ENCODE measurements at regions not wholly inside any gene's neighbourhood (a gene's known extent, or its start where the extent isn't known, plus 50 kb on each side); places are given as distances from the start of the nearest gene placed in this dataset.

DNA sequence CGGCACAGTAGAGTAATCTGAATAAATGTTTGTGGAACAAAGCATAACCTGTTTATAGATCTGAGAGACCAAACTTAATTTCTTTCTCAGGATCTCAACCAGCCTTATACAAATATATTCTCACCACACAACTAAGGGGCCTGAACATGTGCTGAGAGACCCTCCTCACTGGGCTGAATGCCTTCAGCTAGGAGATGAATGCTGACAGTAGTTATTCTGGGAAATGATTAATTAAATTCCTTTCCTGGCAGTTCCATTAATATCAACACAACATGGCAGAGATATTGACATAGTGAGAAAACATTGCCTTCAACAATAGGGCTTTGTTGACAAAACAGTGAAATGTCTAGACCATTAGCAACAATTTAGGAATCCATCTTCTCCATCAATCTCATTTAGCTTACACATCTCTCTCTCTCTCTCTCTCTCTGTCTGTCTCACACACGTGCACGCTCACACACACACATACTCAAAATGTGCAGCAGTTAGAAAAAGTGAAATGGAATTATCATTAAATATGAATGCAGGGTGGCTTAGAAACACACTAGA is 780.8 kb upstream of the CDH8 start:
- WGBS (ENCODE audit: insufficient coverage, insufficient replicate concordance, low lambda C conversion rate, missing lambda C conversion rate): 32% methylated on average over 3 of the region's 3 CpGs
- Histone ChIP-seq H3K9ac (ENCODE audit: control insufficient read depth, insufficient read depth, low read length) (no peak overlapping the region), H3K27me3 (replicated peaks in 1 of 2; ENCODE audit: control insufficient read depth in 2 of 2, insufficient read depth in 2 of 2, low read length in 1 of 2) (no peaks in the 10 kb centered on the region), H3K4me1 (ENCODE audit: control insufficient read depth, insufficient read depth, low read length) (no peaks in the 10 kb centered on the region), H3K9me3 (replicated peaks; ENCODE audit: control insufficient read depth, insufficient read depth, low read length) (no peaks in the 10 kb centered on the region), H3K4me2 (ENCODE audit: control insufficient read depth, insufficient read depth) (no peak overlapping the region), H3K4me3 (no peak overlapping the region), H3K36me3 (ENCODE audit: control insufficient read depth in 2 of 2, insufficient read depth in 2 of 2, low read length in 1 of 2) (no peaks in the 10 kb centered on the region), H4K20me1 (ENCODE audit: control insufficient read depth, insufficient read depth) (no peaks in the 10 kb centered on the region), H3K27ac (ENCODE audit: control insufficient read depth, insufficient read depth) (no peak overlapping the region), H3K79me2 (ENCODE audit: control insufficient read depth, insufficient read depth, low read length) (no peaks in the 10 kb centered on the region), H2AFZ (ENCODE audit: control insufficient read depth, low read depth, low read length) (no peak overlapping the region)
- DNase-seq (ENCODE audit: low read depth, low spot score) (no peak), ATAC-seq (no peak), FAIRE-seq (no peak)
- ChIA-PET SMC1A (ENCODE audit: uncharacterized antibody, unreplicated experiment) (no interaction called here), POLR2A (no interaction called here), RAD21 (ENCODE audit: unreplicated experiment) (no interaction called here), CTCF (no interaction called here)
- TF ChIP-seq SP1 (IDR thresholded peaks at IDR 0.05; ENCODE audit: low read depth, low read length): no peak
- in situ Hi-C loops (cut with MboI): no loop called here
- no TSS peak for BruUV-seq (replicated peaks)
- intact Hi-C loops (cut with micrococcal nuclease; ENCODE audit: unreplicated experiment): no loop called here

- CTCF ChIA-PET: no interaction called here
These were observed 778.7 kb upstream of the CDH8 start for GRCh38 chr16:62814891-62815290.

More at GRCh38 chr16:62814891-62815290, 778.7 kb upstream of the CDH8 start:
- ChIA-PET POLR2A (no interaction called here), SMC1A (ENCODE audit: uncharacterized antibody, unreplicated experiment) (no interaction called here), RAD21 (ENCODE audit: unreplicated experiment) (no interaction called here)
- Histone ChIP-seq H3K27me3 (replicated peaks in 1 of 2; ENCODE audit: control insufficient read depth in 2 of 2, insufficient read depth in 2 of 2, low read length in 1 of 2) (no peaks in the 10 kb centered on the region), H3K36me3 (ENCODE audit: control insufficient read depth in 2 of 2, insufficient read depth in 2 of 2, low read length in 1 of 2) (no peaks in the 10 kb centered on the region), H3K79me2 (ENCODE audit: control insufficient read depth, insufficient read depth, low read length) (no peaks in the 10 kb centered on the region), H3K4me3 (no peak overlapping the region), H3K4me1 (ENCODE audit: control insufficient read depth, insufficient read depth, low read length) (no peaks in the 10 kb centered on the region), H3K9me3 (replicated peaks; ENCODE audit: control insufficient read depth, insufficient read depth, low read length) (no peaks in the 10 kb centered on the region), H3K27ac (ENCODE audit: control insufficient read depth, insufficient read depth) (no peak overlapping the region), H3K9ac (ENCODE audit: control insufficient read depth, insufficient read depth, low read length) (no peak overlapping the region), H2AFZ (ENCODE audit: control insufficient read depth, low read depth, low read length) (no peak overlapping the region), H3K4me2 (ENCODE audit: control insufficient read depth, insufficient read depth) (no peak overlapping the region), H4K20me1 (ENCODE audit: control insufficient read depth, insufficient read depth) (no peaks in the 10 kb centered on the region)
- no TSS peak for BruUV-seq (replicated peaks)
- in situ Hi-C loops (cut with MboI) (no loop called here), intact Hi-C loops (cut with micrococcal nuclease; ENCODE audit: unreplicated experiment) (no loop called here)
- FAIRE-seq (no peak), ATAC-seq (no peak), DNase-seq (ENCODE audit: low read depth, low spot score) (no peak)
- TF ChIP-seq HDGF (IDR thresholded peaks at IDR 0.05) (no peak), HDAC6 (IDR thresholded peaks at IDR 0.05; ENCODE audit: unreplicated experiment) (no peak)
- WGBS (ENCODE audit: insufficient coverage, insufficient replicate concordance, low lambda C conversion rate, missing lambda C conversion rate): 22% methylated on average over 2 of the region's 2 CpGs
